Left ventricle myocardium inferior (tissue), 1 donor: ENCODE measurements at regions not wholly inside any gene's neighbourhood (a gene's known extent, or its start where the extent isn't known, plus 50 kb on each side); places are given as distances from the start of the nearest gene placed in this dataset.
A peak's percentile ranks its signal among the peaks of the same experiment; 100 is the strongest.
"Not testable (repeated sequence)": the region's sequence is repeated elsewhere in the genome, so short reads cannot be mapped to it uniquely, and the experiment has no call there.

ENCODE experiments used
- DNase-seq: peaks from one replicate; pipeline ENCODE4 v3.0.0-alpha.2; 2020
- H3K27ac ChIP-seq: fragments of 200-600 bp; replicated peaks from 2 replicates; pipeline ENCODE4 v1.8.0; 2021
- H3K27me3 ChIP-seq: fragments of 200-600 bp; 2 replicates; pipeline ENCODE4 v1.8.0; 2021; ENCODE audit warnings: low read depth
- H3K36me3 ChIP-seq: fragments of 200-600 bp; 2 replicates; pipeline ENCODE4 v1.8.0; 2021
- H3K4me1 ChIP-seq: fragments of 200-600 bp; 2 replicates; pipeline ENCODE4 v1.8.0; 2021
- H3K4me3 ChIP-seq: fragments of 200-600 bp; 2 replicates; pipeline ENCODE4 v1.8.0; 2021; ENCODE audit warnings: mild to moderate bottlenecking, moderate library complexity
- H3K9me3 ChIP-seq: fragments of 200-600 bp; replicated peaks from 2 replicates; pipeline ENCODE4 v1.8.0; 2021
- CTCF ChIP-seq: fragments of 200-600 bp; IDR thresholded peaks from 2 replicates; pipeline ENCODE4 v1.8.0; 2021; ENCODE audit warnings: antibody characterized with exemption, mild to moderate bottlenecking, borderline replicate concordance
- intact Hi-C: fragments of 100-400 bp; cut with micrococcal nuclease; formaldehyde crosslinking; loops from one replicate; pipeline ENCODE4 v1.11.0; 2022
- donor health status: DM: no; HTN: yes; CAD: no; lungs with severe emphysema.

- no peak for TF ChIP-seq CTCF
- H3K27ac ChIP-seq, result no peak overlapping the region
- no peaks in the 10 kb centered on the region for H3K36me3 ChIP-seq
- DNase-seq, result no peak
- no peak overlapping the region for H3K4me3 ChIP-seq
- H3K9me3 ChIP-seq, result no peaks in the 10 kb centered on the region
- intact Hi-C loops, result no loop called here
- no peaks in the 10 kb centered on the region for H3K27me3 ChIP-seq
- peaks cover 17% of the 10 kb centered on the region for H3K4me1 ChIP-seq
Measured at GRCh38 chr1:196131691-196132090, 476.5 kb downstream of the KCNT2 start.

- no peak for TF ChIP-seq CTCF
- H3K4me1 ChIP-seq, result peaks cover 17% of the 10 kb centered on the region
- no peak overlapping the region for H3K27ac ChIP-seq
- no peak for DNase-seq
- no peaks in the 10 kb centered on the region for H3K36me3 ChIP-seq
- no peaks in the 10 kb centered on the region for H3K27me3 ChIP-seq
- intact Hi-C loops, result no loop called here
- H3K4me3 ChIP-seq, result no peak overlapping the region
- no peaks in the 10 kb centered on the region for H3K9me3 ChIP-seq
Measured at GRCh38 chr1:196128835-196129234, 479.4 kb downstream of the KCNT2 start.

- no peak for DNase-seq
- no peaks in the 10 kb centered on the region for H3K9me3 ChIP-seq
- no peak overlapping the region for H3K27ac ChIP-seq
- H3K27me3 ChIP-seq, result no peaks in the 10 kb centered on the region
- H3K4me1 ChIP-seq, result peaks cover 3% of the 10 kb centered on the region
- no peaks in the 10 kb centered on the region for H3K36me3 ChIP-seq
- intact Hi-C loops, result no loop called here
- TF ChIP-seq CTCF, result no peak
- H3K4me3 ChIP-seq, result no peak overlapping the region
Measured at GRCh38 chr1:196121181-196121580, 487.1 kb downstream of the KCNT2 start.

GRCh38 chr1:196115646-196116045, 492.6 kb downstream of the KCNT2 start:
- no peak for TF ChIP-seq CTCF
- DNase-seq, result peak; percentile 72
- peaks cover 8% of the 10 kb centered on the region for H3K9me3 ChIP-seq
- no peaks in the 10 kb centered on the region for H3K27me3 ChIP-seq
- no peaks in the 10 kb centered on the region for H3K36me3 ChIP-seq
- peaks cover 33% of the 10 kb centered on the region for H3K4me1 ChIP-seq
- intact Hi-C loops, result no loop called here
- H3K27ac ChIP-seq, result peak overlapping the region; percentile 76
- H3K4me3 ChIP-seq, result no peak overlapping the region

GRCh38 chr1:196114193-196114592, 494.0 kb downstream of the KCNT2 start:
- Histone ChIP-seq H3K4me3 (no peak overlapping the region), H3K9me3 (peaks cover 22% of the 10 kb centered on the region), H3K4me1 (peaks cover 33% of the 10 kb centered on the region), H3K27me3 (no peaks in the 10 kb centered on the region), H3K27ac (no peak overlapping the region), H3K36me3 (no peaks in the 10 kb centered on the region)
- TF ChIP-seq CTCF, result no peak
- DNase-seq, result no peak
- intact Hi-C loops, result no loop called here

- DNase-seq, H3K27me3 ChIP-seq, H3K36me3 ChIP-seq, H3K27ac ChIP-seq, intact Hi-C loops, H3K4me3 ChIP-seq: not testable (repeated sequence)
- Histone ChIP-seq H3K4me1 (peaks cover 11% of the 10 kb centered on the region), H3K9me3 (peaks cover 23% of the 10 kb centered on the region)
Measured at GRCh38 chr1:196108990-196109389, 499.2 kb downstream of the KCNT2 start.
